ENCODE measurements at regions not wholly inside any gene's neighbourhood (a gene's known extent, or its start where the extent isn't known, plus 50 kb on each side); places are given as distances from the start of the nearest gene placed in this dataset.

GRCh38 chr4:89598602-89599001 is 238.4 kb downstream of the SNCA start:
- DNase-seq = no peak

- DNase-seq = no peak
Measured at GRCh38 chr4:89595125-89595789, 241.7 kb downstream of the SNCA start.

DNA sequence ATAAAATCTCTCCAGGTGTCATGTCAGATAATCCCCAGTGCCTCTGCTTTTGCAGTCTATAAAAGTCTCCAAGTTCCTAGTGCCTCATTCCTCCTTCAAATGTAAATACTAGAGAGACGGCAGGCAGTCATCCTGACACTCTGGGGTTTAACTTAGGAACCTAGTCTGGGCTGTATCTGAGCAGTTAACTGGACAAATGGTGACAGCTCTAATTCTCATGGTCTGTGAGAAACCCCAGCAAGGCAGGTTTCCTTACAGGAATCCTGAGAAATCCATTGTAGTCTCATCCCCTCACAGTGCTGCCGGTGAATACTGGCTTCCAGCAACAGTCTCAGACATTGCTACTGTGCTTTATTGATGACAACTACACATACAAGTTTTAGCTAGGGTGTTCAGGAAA is 246.8 kb downstream of the SNCA start:
- no peak for DNase-seq

GRCh38 chr4:89588421-89588820 is 248.5 kb downstream of the SNCA start:
- DNase-seq = no peak

GRCh38 chr4:89587364-89587763 is 249.6 kb downstream of the SNCA start:
- DNase-seq = no peak

GRCh38 chr4:89586864-89587263 is 250.1 kb downstream of the SNCA start:
- no peak for DNase-seq

DNA sequence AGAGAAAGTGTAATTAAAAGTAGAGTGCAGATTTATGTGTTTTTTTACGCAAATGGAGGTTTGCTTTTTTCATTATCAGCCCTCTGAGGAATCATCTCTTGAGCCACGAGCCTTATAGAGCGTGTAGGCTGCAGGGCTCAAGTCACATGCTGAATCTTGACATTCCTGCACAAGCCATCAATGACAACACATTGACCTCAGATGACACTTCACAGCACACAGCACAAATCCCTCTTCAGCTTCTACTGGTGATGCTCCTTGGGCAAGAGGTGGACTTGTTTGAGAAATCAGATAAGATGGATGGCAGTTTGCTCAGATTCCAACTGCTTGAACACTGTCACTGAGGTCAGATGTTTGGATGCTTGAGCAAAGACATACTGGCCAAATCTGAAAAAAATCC is 250.6 kb downstream of the SNCA start:
- DNase-seq = no peak

DNA sequence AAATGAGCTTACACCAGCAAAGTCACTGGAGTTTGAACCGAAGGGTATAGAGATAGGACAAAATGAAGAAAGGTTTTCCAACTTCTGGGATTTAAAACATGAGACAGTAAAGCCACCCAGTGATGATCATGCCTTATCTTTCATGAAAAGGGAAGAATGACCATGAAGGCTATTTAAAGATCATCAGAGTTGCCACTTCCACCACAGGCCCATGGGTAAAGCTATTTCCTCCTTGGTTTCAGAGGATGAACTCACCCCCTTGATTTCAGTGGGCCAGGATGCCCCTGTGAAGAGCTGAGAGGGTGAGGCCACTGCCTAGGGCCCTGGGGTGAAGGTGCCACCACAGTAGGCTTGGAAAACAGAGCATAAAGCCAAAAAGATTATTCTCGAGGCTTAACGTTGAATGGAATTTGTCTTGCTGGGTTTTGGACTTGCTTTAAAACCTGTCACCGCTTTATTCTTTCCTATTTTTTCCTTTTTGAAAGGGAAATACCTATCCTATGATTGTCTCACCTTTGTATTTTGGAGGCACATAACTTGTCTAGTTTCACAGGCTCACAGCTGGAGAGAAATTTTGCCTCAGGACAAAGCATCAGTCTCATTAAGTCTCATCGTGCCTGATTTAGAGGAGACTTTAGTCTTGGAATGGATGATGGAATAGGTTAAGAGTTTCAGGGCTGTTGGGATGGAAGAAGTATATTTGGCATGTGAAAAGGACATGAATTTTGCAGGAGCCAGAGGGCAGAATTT is 254.0 kb downstream of the SNCA start:
- DNase-seq = no peak

DNA sequence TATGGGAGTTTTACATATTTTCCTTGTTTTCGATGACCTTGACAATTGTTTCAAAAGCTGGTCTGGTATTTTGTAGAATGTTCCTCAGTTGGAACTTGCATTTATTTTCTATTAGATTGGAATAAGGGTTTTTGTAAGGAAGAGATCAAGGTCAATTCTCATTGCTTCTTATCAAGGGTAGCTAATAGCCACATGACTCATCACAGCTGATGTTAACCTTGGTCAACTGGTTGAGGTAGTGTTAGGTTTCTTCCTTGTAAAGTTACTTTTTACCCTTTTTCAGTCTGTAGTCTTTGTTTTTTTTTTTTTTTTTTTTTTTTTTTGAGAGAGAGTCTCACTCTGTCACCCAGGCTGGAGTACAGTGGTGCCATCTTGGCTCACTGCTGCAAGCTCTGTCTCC is 257.2 kb downstream of the SNCA start:
- DNase-seq = no peak

DNA sequence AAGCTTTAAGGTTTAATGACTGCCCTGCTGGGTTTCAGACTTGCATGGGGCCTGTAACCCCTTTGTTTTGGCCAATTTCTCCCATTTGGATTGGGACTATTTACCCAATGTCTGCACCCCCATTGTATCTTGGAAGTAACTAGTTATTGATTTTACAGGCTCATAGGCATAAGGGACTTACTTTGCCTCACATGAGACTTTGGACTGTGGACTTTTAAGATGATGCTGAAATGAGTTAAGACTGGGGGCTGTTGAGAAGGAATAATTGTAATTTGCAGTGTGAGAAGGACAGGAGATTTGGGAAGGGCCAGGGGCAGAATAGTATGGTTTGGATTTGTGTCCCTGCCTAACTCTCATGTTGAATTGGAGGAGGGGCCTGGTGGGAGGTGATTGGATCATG is 260.7 kb downstream of the SNCA start:
- no peak for DNase-seq

DNA sequence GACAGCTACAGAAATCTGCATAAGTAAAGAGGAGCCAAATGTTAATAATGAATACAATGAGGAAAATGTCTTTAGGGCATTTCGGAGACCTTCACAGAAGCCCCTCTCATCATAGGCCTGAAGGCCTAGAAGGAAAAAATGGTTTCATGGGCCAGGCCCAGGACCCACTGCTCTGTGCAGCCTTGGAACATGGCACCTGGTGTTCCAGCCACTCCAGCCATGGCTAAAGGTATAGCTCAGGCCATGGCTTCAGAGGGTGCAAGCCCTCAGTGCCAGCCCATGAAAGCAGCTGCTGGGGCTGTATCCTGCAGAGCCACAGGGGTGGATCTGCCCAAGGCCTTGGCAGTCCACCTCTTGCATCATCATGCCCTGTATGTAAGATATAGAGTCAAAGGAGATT is 261.1 kb downstream of the SNCA start:
- DNase-seq = no peak

DNA sequence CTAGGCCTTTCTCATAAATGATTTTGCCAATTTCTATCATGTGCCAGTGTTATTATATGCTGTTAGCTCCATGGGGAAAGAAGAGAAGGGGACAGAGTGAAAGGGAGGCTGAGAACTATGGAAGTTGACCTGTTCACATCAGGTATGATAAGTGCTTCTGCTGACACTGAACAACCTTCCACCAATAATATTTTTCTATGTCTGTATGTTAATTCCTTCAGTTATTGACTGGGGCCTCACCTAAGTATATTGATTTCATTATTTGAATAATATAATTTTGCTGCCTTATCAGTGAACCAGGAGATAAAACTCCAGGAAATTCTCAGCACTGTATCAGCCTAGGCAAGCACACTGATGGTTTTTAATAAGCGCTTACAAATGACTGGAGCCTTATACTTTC is 262.8 kb downstream of the SNCA start:
- no peak for DNase-seq

- DNase-seq = no peak
Measured at GRCh38 chr4:89573656-89574055, 263.3 kb downstream of the SNCA start.

GRCh38 chr4:89572224-89572858 is 264.6 kb downstream of the SNCA start:
- DNase-seq = no peak

DNA sequence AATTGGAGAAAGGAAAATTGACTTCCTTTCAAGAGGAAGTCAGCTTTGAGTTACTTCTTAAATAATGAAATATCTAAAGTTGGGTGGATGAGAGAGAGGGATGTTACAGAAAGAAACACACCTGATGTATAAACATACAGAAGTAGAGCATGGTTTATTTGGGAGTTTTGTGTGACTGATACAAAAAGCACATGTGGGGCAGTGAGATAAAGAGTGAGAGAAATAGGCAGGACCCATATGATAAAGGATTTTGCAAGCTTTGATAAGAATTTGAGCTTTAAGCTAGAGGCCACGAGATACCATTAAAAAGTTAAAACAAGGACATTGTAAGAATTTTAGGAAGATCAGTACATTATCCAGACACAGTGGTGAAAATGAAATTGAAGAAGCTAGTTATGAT is 263.3 kb upstream of the GPRIN3 start:
- no peak for DNase-seq

GRCh38 chr4:89567936-89568335 is 260.3 kb upstream of the GPRIN3 start:
- no peak for DNase-seq

DNA sequence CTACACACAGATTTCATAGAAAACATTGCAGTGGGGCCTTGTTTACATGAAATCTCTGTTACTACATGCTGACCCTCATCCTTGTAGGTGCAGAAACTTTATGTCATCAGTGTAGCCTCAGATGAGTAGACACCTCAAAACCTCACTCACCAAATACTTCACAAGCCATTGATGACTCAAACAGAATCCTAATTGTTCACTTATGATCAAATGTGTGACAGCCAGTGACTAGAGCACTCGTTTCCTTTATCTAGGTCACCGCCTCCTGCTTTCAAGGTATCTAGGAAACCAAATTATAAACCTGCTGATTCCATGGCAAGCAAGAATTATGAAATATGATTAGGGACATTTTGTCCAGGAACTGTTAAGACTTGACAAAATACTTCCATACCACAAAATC is 255.8 kb upstream of the GPRIN3 start:
- no peak for DNase-seq

DNA sequence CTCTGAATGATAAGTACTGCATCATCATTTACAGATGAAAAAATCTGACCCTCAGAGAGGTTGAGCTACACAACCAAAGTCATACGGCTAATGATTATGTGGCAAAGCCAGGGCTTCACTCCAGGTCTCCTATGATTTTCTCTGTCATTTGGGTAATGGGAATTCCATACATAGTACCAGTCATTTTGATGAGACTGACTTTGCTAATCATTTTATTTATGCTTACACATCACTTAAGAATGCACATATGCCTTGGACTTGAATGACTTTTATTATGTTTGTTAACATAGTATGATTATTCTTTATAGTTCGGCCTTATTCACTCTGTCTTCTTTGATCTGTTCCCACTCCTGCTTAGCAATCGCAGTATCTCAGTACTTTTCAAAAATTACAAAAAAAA is 255.1 kb upstream of the GPRIN3 start:
- no peak for DNase-seq

- DNase-seq = no peak
Measured at GRCh38 chr4:89561048-89561447, 253.4 kb upstream of the GPRIN3 start.

GRCh38 chr4:89558147-89558546 is 250.5 kb upstream of the GPRIN3 start:
- DNase-seq = no peak

GRCh38 chr4:89556601-89557305 is 249.2 kb upstream of the GPRIN3 start:
- no peak for DNase-seq

GRCh38 chr4:89551191-89551590 is 243.6 kb upstream of the GPRIN3 start:
- no peak for DNase-seq

DNA sequence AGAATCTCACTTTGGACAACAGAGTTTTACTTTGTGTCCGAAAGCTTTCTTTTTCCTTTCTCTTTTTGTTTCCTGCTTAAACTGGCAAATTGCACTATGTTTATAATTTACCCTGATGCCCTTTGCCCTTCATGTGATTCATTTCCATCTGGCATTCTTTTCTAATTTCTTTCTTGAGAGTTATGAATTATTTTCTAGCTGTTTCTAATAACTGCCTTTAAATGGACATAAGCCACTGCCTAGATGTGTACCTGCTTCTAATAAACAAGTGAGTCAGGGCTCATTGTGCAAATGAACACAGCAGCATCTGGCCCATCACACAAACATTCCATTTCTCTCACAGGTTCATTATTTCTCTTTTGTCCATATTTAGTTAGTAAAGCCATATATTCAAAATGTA is 242.3 kb upstream of the GPRIN3 start:
- no peak for DNase-seq

DNA sequence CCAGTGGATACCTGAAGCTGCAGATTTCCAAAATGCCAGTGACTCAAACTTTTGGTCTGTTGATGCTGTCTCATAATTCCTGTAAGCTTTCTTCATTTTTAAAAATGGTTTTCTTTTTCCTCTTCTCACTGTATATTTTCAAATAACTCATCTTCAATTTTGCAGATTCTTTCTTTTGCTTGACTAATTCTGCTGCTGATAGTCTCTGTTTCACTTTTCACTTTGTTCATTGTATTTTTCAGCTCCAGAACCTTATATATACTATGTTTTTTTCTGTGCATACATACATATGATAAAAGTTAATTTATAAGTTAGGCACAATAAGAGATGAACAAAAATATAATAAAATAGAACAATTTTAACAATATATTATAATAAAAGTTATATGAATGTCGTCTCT is 237.7 kb upstream of the GPRIN3 start:
- DNase-seq = no peak

Data from CD4-positive, alpha-beta T cell treated with Interleukin-4 for 4 hours (primary cell).